Smooth muscle cell (in vitro differentiated cells): ENCODE measurements at regions not wholly inside any gene's neighbourhood (a gene's known extent, or its start where the extent isn't known, plus 50 kb on each side); places are given as distances from the start of the nearest gene placed in this dataset.
"Not testable (repeated sequence)": the region's sequence is repeated elsewhere in the genome, so short reads cannot be mapped to it uniquely, and the experiment has no call there.

Source experiments
- DNase-seq: peaks from one replicate; lab custom pipeline; 2025; ENCODE audit not compliant: unreplicated experiment; lab: John Stamatoyannopoulos, UW
- H2AFZ ChIP-seq: fragments of 200-600 bp; sonication (generic); 2 replicates; pipeline ENCODE4 v1.6.0; 2016; ENCODE audit warnings: antibody characterized with exemption, low read depth, mild to moderate bottlenecking
- H3F3A ChIP-seq: fragments of 200-600 bp; sonication (generic); 2 replicates; pipeline ENCODE4 v1.6.0; 2017; ENCODE audit warnings: antibody characterized with exemption, low read depth
- H3K27ac ChIP-seq: fragments of 200-600 bp; sonication (generic); 2 replicates; pipeline ENCODE4 v1.5.1; 2016; ENCODE audit warnings: low read depth, mild to moderate bottlenecking
- H3K27me3 ChIP-seq: fragments of 200-600 bp; sonication (generic); 2 replicates; pipeline ENCODE4 v1.6.1; 2016; ENCODE audit warnings: low read depth, mild to moderate bottlenecking
- H3K36me3 ChIP-seq: fragments of 200-600 bp; sonication (generic); 2 replicates; pipeline ENCODE4 v1.5.1; 2016; ENCODE audit warnings: low read depth
- H3K4me1 ChIP-seq: fragments of 200-600 bp; sonication (generic); 2 replicates; pipeline ENCODE4 v1.5.1; 2016; ENCODE audit warnings: low read depth
- H3K4me2 ChIP-seq: fragments of 200-600 bp; sonication (generic); 2 replicates; pipeline ENCODE4 v1.6.0; 2016; ENCODE audit warnings: mild to moderate bottlenecking
- H3K4me3 ChIP-seq: fragments of 200-600 bp; sonication (generic); 2 replicates; pipeline ENCODE4 v1.5.1; 2016; ENCODE audit warnings: mild to moderate bottlenecking
- H3K79me2 ChIP-seq: fragments of 200-600 bp; sonication (generic); 2 replicates; pipeline ENCODE4 v1.6.0; 2016; ENCODE audit warnings: low read depth, mild to moderate bottlenecking
- H3K9ac ChIP-seq: fragments of 200-600 bp; sonication (generic); 2 replicates; pipeline ENCODE4 v1.6.0; 2016; ENCODE audit warnings: low read depth
- H3K9me3 ChIP-seq: fragments of 200-600 bp; sonication (generic); replicated peaks from 2 replicates; pipeline ENCODE4 v1.5.1; 2016; ENCODE audit warnings: low read depth
- H4K20me1 ChIP-seq: fragments of 200-600 bp; sonication (generic); 2 replicates; pipeline ENCODE4 v1.6.0; 2016; ENCODE audit warnings: low read depth
- CTCF ChIP-seq: fragments of 200-600 bp; sonication (generic); IDR thresholded peaks from 2 replicates; pipeline ENCODE4 v1.5.1; 2017; ENCODE audit warnings: borderline replicate concordance, mild to moderate bottlenecking, antibody characterized with exemption; ENCODE audit not compliant: insufficient read depth, poor library complexity, severe bottlenecking
- WGBS: methylation state at CpG from one replicate; pipeline ENCODE4 v1.1.7; 2016; ENCODE audit warnings: low lambda C conversion rate; 5-methylcytosine and 5-hydroxymethylcytosine counted together

GRCh38 chr6:140711019-140711613 is 1336.7 kb upstream of the CITED2 start:
- H3K4me3 ChIP-seq, result no peak overlapping the region
- no peaks in the 10 kb centered on the region for H3K4me1 ChIP-seq
- no peaks in the 10 kb centered on the region for H3K79me2 ChIP-seq
- no peaks in the 10 kb centered on the region for H3K27me3 ChIP-seq
- H3F3A ChIP-seq, result no peaks in the 10 kb centered on the region
- no peak overlapping the region for H2AFZ ChIP-seq
- H3K36me3 ChIP-seq, result no peaks in the 10 kb centered on the region
- H3K27ac ChIP-seq, result no peak overlapping the region
- no peak overlapping the region for H3K9ac ChIP-seq
- no peak overlapping the region for H3K4me2 ChIP-seq
- no peaks in the 10 kb centered on the region for H3K9me3 ChIP-seq
- H4K20me1 ChIP-seq, result no peaks in the 10 kb centered on the region
- no peak for TF ChIP-seq CTCF
- WGBS, result 88% methylated on average over 3 of the region's 3 CpGs
- DNase-seq, result no peak

GRCh38 chr6:140708441-140708840 is 1334.0 kb upstream of the CITED2 start:
- Histone ChIP-seq H2AFZ (peak overlapping the region; percentile 80), H4K20me1 (no peaks in the 10 kb centered on the region), H3K9me3 (no peaks in the 10 kb centered on the region), H3K79me2 (no peaks in the 10 kb centered on the region), H3F3A (no peaks in the 10 kb centered on the region), H3K9ac (no peak overlapping the region), H3K4me2 (no peak overlapping the region), H3K27me3 (no peaks in the 10 kb centered on the region), H3K4me1 (no peaks in the 10 kb centered on the region), H3K36me3 (no peaks in the 10 kb centered on the region), H3K27ac (no peak overlapping the region), H3K4me3 (no peak overlapping the region)
- TF ChIP-seq CTCF, result no peak
- DNase-seq, result no peak
- WGBS, result 25% methylated on average over 1 of the region's 1 CpG

- H4K20me1 ChIP-seq, H3K27ac ChIP-seq, H3K4me2 ChIP-seq, H2AFZ ChIP-seq, H3K79me2 ChIP-seq, H3K36me3 ChIP-seq, H3F3A ChIP-seq, H3K4me1 ChIP-seq, H3K9me3 ChIP-seq, DNase-seq, H3K9ac ChIP-seq, H3K27me3 ChIP-seq, H3K4me3 ChIP-seq: not testable (repeated sequence)
- WGBS, result 90% methylated on average over 1 of the region's 1 CpG
Measured at GRCh38 chr6:140704008-140704407, 1329.6 kb upstream of the CITED2 start.

- Histone ChIP-seq H3F3A (no peaks in the 10 kb centered on the region), H3K4me2 (no peak overlapping the region), H4K20me1 (no peaks in the 10 kb centered on the region), H3K4me1 (no peaks in the 10 kb centered on the region), H3K9me3 (no peaks in the 10 kb centered on the region), H3K36me3 (no peaks in the 10 kb centered on the region), H3K27me3 (no peaks in the 10 kb centered on the region), H3K4me3 (no peak overlapping the region), H3K9ac (no peak overlapping the region), H3K27ac (no peak overlapping the region), H2AFZ (no peak overlapping the region), H3K79me2 (no peaks in the 10 kb centered on the region)
- no peak for TF ChIP-seq CTCF
- no peak for DNase-seq
Measured at GRCh38 chr6:140697585-140697984, 1323.1 kb upstream of the CITED2 start.
